CD14-positive monocyte (primary cell): ENCODE measurements at regions not wholly inside any gene's neighbourhood (a gene's known extent, or its start where the extent isn't known, plus 50 kb on each side); places are given as distances from the start of the nearest gene placed in this dataset.

Experiments
- DNase-seq, 3 donors: peaks; one replicate each; pipeline ENCODE4 v3.0.0-alpha.2; 2011 to 2022
- H2AFZ ChIP-seq: 2 replicates; pipeline ENCODE4 v1.6.0; 2012; ENCODE audit warnings: mild to moderate bottlenecking, low read depth, low read length, inconsistent platforms; ENCODE audit not compliant: insufficient read depth, poor library complexity, severe bottlenecking
- H3K27ac ChIP-seq, 2 donors: 1 replicate in 1 of 2; 2 replicates in 1 of 2; pipeline ENCODE4 v1.5.1; 2012 to 2013; ENCODE audit warnings: low read length in 2 of 2, control low read depth in 1 of 2, inconsistent platforms in 1 of 2, low read depth in 1 of 2, mild to moderate bottlenecking in 1 of 2
- H3K27me3 ChIP-seq, 2 donors: one replicate each; pipeline versions ENCODE4 v1.6.0 to v1.6.1; 2011 to 2013; ENCODE audit warnings: low read length in 2 of 2; ENCODE audit not compliant: control insufficient read depth in 2 of 2, insufficient read depth in 2 of 2
- H3K36me3 ChIP-seq, 2 donors: replicated peaks in 1 of 2; 1 replicate in 1 of 2; 2 replicates in 1 of 2; pipeline versions ENCODE4 v1.5.1 to v1.6.1; 2012 to 2013; ENCODE audit warnings: low read length in 2 of 2, control low read depth in 1 of 2, inconsistent platforms in 1 of 2, mild to moderate bottlenecking in 1 of 2; ENCODE audit not compliant: insufficient read depth in 2 of 2, control insufficient read depth in 1 of 2
- H3K4me1 ChIP-seq, 2 donors: 1 replicate in 1 of 2; 2 replicates in 1 of 2; pipeline versions ENCODE4 v1.5.1 to v1.6.1; 2012 to 2013; ENCODE audit warnings: low read length in 2 of 2, control low read depth in 1 of 2, inconsistent platforms in 1 of 2, mild to moderate bottlenecking in 1 of 2, moderate library complexity in 1 of 2; ENCODE audit not compliant: insufficient read depth in 2 of 2, control insufficient read depth in 1 of 2
- H3K4me2 ChIP-seq: replicated peaks from 2 replicates; pipeline ENCODE3; 2012; ENCODE audit warnings: low read length, moderate library complexity, mild to moderate bottlenecking; ENCODE audit not compliant: poor library complexity, severe bottlenecking; ENCODE audit errors: extremely low read depth
- H3K4me3 ChIP-seq, 3 experiments: fragments of 200-600 bp in 1 of 3; sonication (generic) in 1 of 3; replicated peaks in 1 of 3; 1 replicate in 2 of 3; 2 replicates in 1 of 3; pipeline ENCODE4 v1.5.1; 2011 to 2013; ENCODE audit warnings: low read length in 3 of 3, mild to moderate bottlenecking in 3 of 3, control low read depth in 2 of 3, low read depth in 2 of 3, inconsistent platforms in 1 of 3, moderate library complexity in 1 of 3
- H3K79me2 ChIP-seq: 2 replicates; pipeline ENCODE4 v1.6.0; 2012; ENCODE audit warnings: mild to moderate bottlenecking, control low read depth, inconsistent platforms, low read length, moderate library complexity; ENCODE audit not compliant: insufficient read depth
- H3K9ac ChIP-seq: 2 replicates; pipeline ENCODE4 v1.6.0; 2017; ENCODE audit warnings: low read length, mild to moderate bottlenecking; ENCODE audit not compliant: insufficient read depth, poor library complexity, severe bottlenecking
- H3K9me3 ChIP-seq, 2 donors: replicated peaks in 1 of 2; 1 replicate in 1 of 2; 2 replicates in 1 of 2; pipeline versions ENCODE4 v1.5.1 to v1.6.1; 2012 to 2013; ENCODE audit warnings: low read length in 2 of 2, control low read depth in 1 of 2; ENCODE audit not compliant: control insufficient read depth in 1 of 2, insufficient read depth in 1 of 2
- H4K20me1 ChIP-seq: 2 replicates; pipeline ENCODE4 v1.6.0; 2012; ENCODE audit warnings: mild to moderate bottlenecking, low read length, control low read depth, moderate library complexity; ENCODE audit not compliant: insufficient read depth
- H3K27ac Mint-ChIP-seq, 7 donors: one replicate each; pipeline ENCODE4 v1.8.0; 2020; ENCODE audit warnings: mild to moderate bottlenecking in 7 of 7, mixed read lengths in 7 of 7, moderate library complexity in 6 of 7, inconsistent platforms in 2 of 7
- H3K27me3 Mint-ChIP-seq, 3 donors: one replicate each; pipeline ENCODE4 v1.8.0; 2021 to 2022; ENCODE audit warnings: low read depth in 3 of 3, mild to moderate bottlenecking in 3 of 3, mixed read lengths in 3 of 3, moderate library complexity in 3 of 3, inconsistent platforms in 1 of 3
- H3K36me3 Mint-ChIP-seq, 2 donors: one replicate each; pipeline ENCODE4 v1.8.0; 2020; ENCODE audit warnings: mixed read lengths in 2 of 2, inconsistent platforms in 1 of 2, mild to moderate bottlenecking in 1 of 2
- H3K4me1 Mint-ChIP-seq: one replicate; pipeline ENCODE4 v1.8.0; 2020; ENCODE audit warnings: mild to moderate bottlenecking, mixed read lengths
- H3K4me3 Mint-ChIP-seq, 2 donors: one replicate each; pipeline ENCODE4 v1.8.0; 2020; ENCODE audit warnings: mild to moderate bottlenecking in 2 of 2, mixed read lengths in 2 of 2, moderate library complexity in 1 of 2
- H3K9me3 Mint-ChIP-seq, 7 donors: one replicate each; pipeline ENCODE4 v1.8.0; 2020 to 2022; ENCODE audit warnings: mixed read lengths in 7 of 7, mild to moderate bottlenecking in 6 of 7, moderate library complexity in 6 of 7, inconsistent platforms in 2 of 7
- CTCF ChIP-seq: fragments of 200-600 bp; IDR thresholded peaks from one replicate; pipeline ENCODE4 v1.8.0; 2022; ENCODE audit warnings: antibody characterized with exemption, mild to moderate bottlenecking
- WGBS: methylation state at CpG from one replicate; pipeline ENCODE4 v1.1.5; 2013; ENCODE audit warnings: missing lambda C conversion rate; ENCODE audit not compliant: insufficient coverage; 5-methylcytosine and 5-hydroxymethylcytosine counted together
- intact Hi-C, 2 donors: fragments of 100-400 bp; cut with micrococcal nuclease; formaldehyde crosslinking; loops; one replicate each; pipeline versions ENCODE4 v1.15.0 to v1.15.1; 2023

DNA sequence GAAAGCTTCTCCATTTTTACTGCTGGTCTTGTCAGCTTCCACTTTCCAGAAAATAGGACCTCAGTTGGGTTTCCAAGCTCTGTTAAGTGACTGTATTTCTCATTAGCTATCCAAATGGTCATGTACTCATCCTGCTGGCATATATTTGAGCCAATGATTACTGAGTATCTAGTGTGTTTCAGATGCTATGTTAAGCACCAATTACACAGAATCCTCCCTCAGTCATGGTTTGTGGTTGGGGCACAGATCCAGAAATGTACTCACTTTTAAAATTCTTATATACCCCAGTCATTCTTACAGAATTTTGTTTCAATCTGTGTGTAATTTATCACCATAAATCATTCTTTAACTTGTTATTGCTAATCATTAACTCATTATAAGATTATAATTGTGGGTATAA lies 362.3 kb upstream of the MTPN start:
- no peaks in the 10 kb centered on the region for H3K4me1 ChIP-seq
- no peaks in the 10 kb centered on the region for H3K79me2 ChIP-seq
- no peak overlapping the region for H3K4me3 Mint-ChIP-seq
- peaks cover 1 to 3% (median 2%) of the 10 kb centered on the region in 7 donors for H3K9me3 Mint-ChIP-seq
- H3K27ac Mint-ChIP-seq = no peak overlapping the region
- H3K9ac ChIP-seq = no peak overlapping the region
- H3K27ac ChIP-seq = no peak overlapping the region
- peaks cover 0 to 2% (median 0%) of the 10 kb centered on the region in 3 donors for H3K27me3 Mint-ChIP-seq
- H4K20me1 ChIP-seq = no peaks in the 10 kb centered on the region
- H3K36me3 Mint-ChIP-seq = no peaks in the 10 kb centered on the region
- H3K4me3 ChIP-seq = no peak overlapping the region
- no peak for TF ChIP-seq CTCF
- no peak for DNase-seq
- H3K27me3 ChIP-seq = no peaks in the 10 kb centered on the region
- H2AFZ ChIP-seq = no peak overlapping the region
- H3K36me3 ChIP-seq = no peaks in the 10 kb centered on the region
- H3K4me1 Mint-ChIP-seq = no peaks in the 10 kb centered on the region
- no peak overlapping the region for H3K4me2 ChIP-seq
- intact Hi-C loops = no loop called here
- no peaks in the 10 kb centered on the region for H3K9me3 ChIP-seq

DNA sequence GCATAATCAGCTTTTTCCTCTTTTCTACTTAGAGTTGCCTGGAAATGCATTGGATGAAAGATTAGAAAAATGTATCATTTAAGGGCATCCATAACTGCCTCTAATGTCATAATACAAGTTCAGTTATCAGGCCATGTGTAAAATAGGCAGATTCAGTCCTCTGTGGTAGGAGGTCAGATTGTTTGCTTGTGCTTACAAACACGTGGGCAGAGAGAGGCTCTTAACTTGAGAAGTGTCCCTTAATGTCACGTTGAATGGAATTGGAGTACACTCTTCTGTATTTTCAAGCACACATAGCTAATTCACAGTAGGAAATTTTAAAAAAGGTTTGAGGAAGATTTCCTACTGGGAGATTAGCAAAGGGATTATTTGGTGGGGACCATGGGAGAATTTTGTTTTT lies 359.8 kb upstream of the MTPN start:
- Histone ChIP-seq H3K4me1 (no peaks in the 10 kb centered on the region), H3K27me3 (no peaks in the 10 kb centered on the region), H3K79me2 (no peaks in the 10 kb centered on the region), H3K27ac (no peak overlapping the region), H3K4me2 (no peak overlapping the region), H3K9ac (no peak overlapping the region), H2AFZ (no peak overlapping the region), H3K4me3 (no peak overlapping the region), H4K20me1 (no peaks in the 10 kb centered on the region), H3K9me3 (no peaks in the 10 kb centered on the region), H3K36me3 (no peaks in the 10 kb centered on the region)
- no CpG with 5 or more reads among the region's 2 CpGs for WGBS
- no peaks in the 10 kb centered on the region for H3K36me3 Mint-ChIP-seq
- TF ChIP-seq CTCF = no peak
- peaks cover 0 to 2% (median 0%) of the 10 kb centered on the region in 3 donors for H3K27me3 Mint-ChIP-seq
- no peak for DNase-seq
- no peaks in the 10 kb centered on the region for H3K4me1 Mint-ChIP-seq
- H3K9me3 Mint-ChIP-seq = peaks cover 1 to 3% (median 2%) of the 10 kb centered on the region in 7 donors
- intact Hi-C loops = no loop called here
- no peak overlapping the region for H3K4me3 Mint-ChIP-seq
- no peak overlapping the region for H3K27ac Mint-ChIP-seq
